HG03175 (cell line): ENCODE measurements at regions not wholly inside any gene's neighbourhood (a gene's known extent, or its start where the extent isn't known, plus 50 kb on each side); places are given as distances from the start of the nearest gene placed in this dataset.
"Not testable (repeated sequence)": the region's sequence is repeated elsewhere in the genome, so short reads cannot be mapped to it uniquely, and the experiment has no call there.

Experiments used
- ATAC-seq: cut with Tn5 transposase; IDR thresholded peaks from one replicate; pipeline ENCODE4 v1.9.1; 2021; ENCODE audit warnings: mild to moderate bottlenecking, moderate library complexity; ENCODE audit not compliant: unreplicated experiment

GRCh38 chr6:119445666-119446065, 96.1 kb upstream of the MAN1A1 start:
- ATAC-seq, result no peak

GRCh38 chr6:119444642-119445557, 95.3 kb upstream of the MAN1A1 start:
- ATAC-seq, result peak; percentile 81

DNA sequence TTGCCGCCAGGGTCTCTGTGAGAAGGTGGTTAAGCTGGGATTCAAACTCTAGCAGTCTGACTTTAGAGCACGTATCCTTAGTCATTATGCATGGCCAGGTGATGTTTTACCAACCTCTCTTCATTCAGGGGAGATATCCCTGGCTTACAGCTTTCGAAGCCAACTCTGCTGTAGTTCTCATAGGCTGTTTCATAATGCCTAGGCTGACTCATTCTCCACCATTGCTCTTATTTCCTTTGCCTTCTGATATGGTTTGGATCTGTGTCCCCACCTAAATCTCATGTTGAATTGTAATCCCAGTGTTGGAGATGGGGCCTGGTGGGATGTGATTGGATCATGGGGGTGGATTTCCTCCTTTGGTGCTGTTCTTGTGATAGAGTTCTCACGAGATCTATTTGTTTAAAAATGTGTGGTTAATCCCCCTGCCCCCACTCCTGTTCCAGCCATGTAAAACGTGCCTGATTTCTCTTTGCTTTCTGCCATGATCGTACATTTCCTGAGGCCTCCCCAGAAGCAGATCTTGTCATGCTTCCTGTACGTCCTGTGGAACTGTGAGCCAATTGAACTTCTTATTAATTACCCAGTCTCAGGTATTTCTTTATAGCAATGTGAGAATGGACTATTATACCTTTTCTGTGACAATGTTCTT, 94.6 kb upstream of the MAN1A1 start:
- no peak for ATAC-seq

- ATAC-seq, result no peak
Observed at GRCh38 chr6:119442776-119443184, 93.2 kb upstream of the MAN1A1 start.

- ATAC-seq, result no peak
Observed at GRCh38 chr6:119440953-119441352, 91.4 kb upstream of the MAN1A1 start.

DNA sequence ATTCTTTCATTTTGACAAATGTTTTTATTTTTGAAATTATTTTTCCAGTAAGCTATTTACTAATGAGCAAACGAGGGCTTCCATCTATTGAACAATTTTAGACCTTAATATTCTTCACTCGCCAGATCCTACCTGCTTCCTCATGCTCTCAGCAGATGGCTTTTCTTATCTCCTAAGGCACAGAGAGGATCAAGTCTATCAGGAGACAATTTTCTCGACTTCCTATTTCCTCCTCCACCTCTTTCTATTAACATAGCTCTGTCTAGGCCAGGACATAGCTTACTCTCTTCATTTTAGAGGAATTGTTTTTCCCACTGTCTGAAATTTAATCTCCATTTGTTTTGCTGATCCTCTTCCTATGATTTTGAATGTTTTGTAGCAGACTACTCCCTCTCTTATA, 87.0 kb upstream of the MAN1A1 start:
- ATAC-seq, result no peak

DNA sequence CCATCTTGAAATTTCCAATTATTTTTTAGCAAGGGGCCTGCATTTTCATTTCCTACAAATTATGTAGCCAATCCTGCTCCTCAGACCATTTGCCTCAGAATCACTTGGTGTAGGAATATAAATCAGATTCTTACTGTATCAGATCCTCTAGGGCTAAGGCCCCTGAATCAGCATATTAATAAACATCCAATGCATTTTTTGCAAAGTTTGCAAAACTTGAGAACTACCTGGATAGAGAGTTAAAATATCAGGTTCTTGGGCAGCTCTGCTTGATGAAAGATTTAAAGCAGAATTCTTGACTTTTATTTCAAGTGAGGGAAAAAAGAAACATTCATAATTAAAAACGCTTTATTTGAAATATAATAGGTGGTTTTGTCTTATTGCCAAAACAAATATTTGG, 82.2 kb upstream of the MAN1A1 start:
- no peak for ATAC-seq

GRCh38 chr6:119430805-119431204, 81.2 kb upstream of the MAN1A1 start:
- ATAC-seq, result no peak

DNA sequence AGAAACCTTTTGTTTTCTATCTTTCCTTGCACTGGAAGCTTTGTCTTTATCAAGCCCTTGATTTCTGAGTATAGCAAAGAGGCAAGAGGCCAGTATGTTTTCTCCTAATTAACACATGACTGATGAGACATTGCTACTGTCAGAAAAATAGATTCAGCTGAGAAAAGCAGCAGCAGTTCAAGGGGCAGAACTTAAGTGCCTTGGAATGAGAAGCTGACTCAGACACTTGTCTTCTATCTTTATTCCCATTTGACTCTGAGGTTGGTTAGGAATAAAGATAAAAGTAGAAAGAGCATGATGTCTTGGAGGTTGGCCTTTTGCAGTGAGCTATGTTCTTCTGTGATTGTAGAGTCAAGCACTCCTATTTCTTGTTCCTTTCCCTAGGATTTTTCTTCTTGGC, 79.1 kb upstream of the MAN1A1 start:
- ATAC-seq, result no peak

DNA sequence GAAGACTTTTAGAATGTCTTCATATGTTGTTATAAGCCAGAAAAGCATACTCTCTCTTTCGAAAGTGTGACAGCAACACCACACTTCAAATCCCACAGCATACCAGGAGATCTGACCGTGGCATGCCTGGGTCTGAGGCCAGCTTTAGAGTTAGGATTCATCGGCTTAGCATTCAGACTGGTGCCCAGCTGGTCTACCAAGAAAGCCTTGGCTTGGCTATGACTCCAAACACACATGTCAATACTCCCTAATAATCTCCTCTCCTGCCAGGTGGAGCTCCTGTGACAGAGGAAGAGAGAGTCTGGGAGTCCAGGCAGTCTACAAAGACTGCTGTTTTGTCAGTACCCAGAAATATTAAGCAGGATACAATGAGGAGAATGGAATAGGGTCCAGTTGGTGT, 77.1 kb upstream of the MAN1A1 start:
- ATAC-seq, result no peak

DNA sequence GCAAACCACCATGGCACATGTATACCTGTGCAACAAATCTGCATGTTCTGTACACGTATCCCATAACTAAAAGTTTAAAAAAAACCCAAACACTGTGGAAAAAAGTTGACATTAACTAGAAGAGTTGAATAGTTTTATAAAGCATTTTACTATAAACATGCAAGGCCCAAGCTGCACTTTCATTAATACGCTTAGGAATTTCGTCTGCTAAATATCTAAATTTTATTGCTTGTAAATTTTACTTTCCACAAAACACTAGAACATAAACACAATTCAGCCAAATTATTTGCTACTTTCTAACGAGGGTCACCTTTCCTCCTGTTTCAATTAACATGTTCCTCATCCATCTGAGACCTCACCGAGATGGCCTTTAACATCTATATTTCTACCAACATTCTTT, 74.4 kb upstream of the MAN1A1 start:
- no peak for ATAC-seq

DNA sequence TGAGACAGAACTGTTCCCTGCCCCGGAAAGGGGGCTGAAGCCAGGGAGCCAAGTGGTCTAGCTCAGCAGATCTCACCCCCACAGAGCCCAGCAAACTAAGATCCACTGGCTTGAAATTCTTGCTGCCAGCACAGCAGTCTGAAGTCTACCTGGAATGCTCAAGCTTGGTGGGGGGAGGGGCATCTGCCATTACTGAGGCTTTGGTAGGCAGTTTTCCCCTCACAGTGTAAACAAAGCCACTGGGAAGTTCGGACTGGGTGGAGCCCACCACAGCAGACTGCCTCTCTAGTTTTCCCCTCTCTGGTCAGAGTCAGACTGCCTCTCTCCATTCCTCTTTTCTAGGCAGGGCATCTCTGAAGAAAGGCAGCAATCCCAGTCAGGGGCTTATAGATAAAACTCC, 68.5 kb upstream of the MAN1A1 start:
- ATAC-seq, result not testable (repeated sequence)

- no peak for ATAC-seq
Observed at GRCh38 chr6:119407156-119407555, 57.6 kb upstream of the MAN1A1 start.

DNA sequence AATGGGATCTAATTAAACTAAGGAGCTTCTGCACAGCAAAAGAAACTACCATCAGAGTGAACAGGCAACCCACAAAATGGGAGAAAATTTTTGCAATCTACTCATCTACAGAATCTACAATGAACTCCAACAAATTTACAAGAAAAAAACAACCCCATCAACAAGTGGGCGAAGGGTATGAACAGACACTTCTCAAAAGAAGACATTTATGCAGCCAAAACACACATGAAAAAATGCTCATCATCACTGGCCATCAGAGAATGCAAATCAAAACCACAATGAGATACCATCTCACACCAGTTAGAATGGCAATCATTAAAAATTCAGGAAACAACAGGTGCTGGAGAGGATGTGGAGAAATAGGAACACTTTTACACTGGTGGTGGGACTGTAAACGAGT, 55.6 kb upstream of the MAN1A1 start:
- not testable (repeated sequence) for ATAC-seq
